ENCODE measurements at regions not wholly inside any gene's neighbourhood (a gene's known extent, or its start where the extent isn't known, plus 50 kb on each side); places are given as distances from the start of the nearest gene placed in this dataset.

GRCh38 chr16:80056324-80056723 is 455.8 kb upstream of the MAF start:
- TF ChIP-seq CTCF (IDR thresholded peaks at IDR 0.05) (no peak), POLR2A (IDR thresholded peaks at IDR 0.05) (no peak)
